Effector memory CD4-positive, alpha-beta T cell (primary cell): ENCODE measurements at regions not wholly inside any gene's neighbourhood (a gene's known extent, or its start where the extent isn't known, plus 50 kb on each side); places are given as distances from the start of the nearest gene placed in this dataset.

ENCODE experiments used
- DNase-seq, 3 donors: peaks; one replicate each; pipeline ENCODE4 v3.0.0-alpha.2; 2020
- H3K27ac ChIP-seq: 2 replicates; pipeline ENCODE4 v1.7.0; 2013; ENCODE audit warnings: mild to moderate bottlenecking, low read length, moderate library complexity; ENCODE audit not compliant: insufficient read depth, poor library complexity, severe bottlenecking
- H3K27me3 ChIP-seq: replicated peaks from 2 replicates; pipeline ENCODE4 v1.7.0; 2013; ENCODE audit warnings: mild to moderate bottlenecking, low read length; ENCODE audit not compliant: insufficient read depth, control insufficient read depth, poor library complexity, severe bottlenecking
- H3K36me3 ChIP-seq: 2 replicates; pipeline ENCODE4 v1.7.0; 2013; ENCODE audit warnings: mild to moderate bottlenecking, low read length, moderate library complexity; ENCODE audit not compliant: control insufficient read depth, insufficient read depth
- H3K4me1 ChIP-seq: 2 replicates; pipeline ENCODE4 v1.7.0; 2013; ENCODE audit warnings: low read length, mild to moderate bottlenecking; ENCODE audit not compliant: control insufficient read depth, insufficient read depth, poor library complexity, severe bottlenecking
- H3K4me3 ChIP-seq: 2 replicates; pipeline ENCODE4 v1.7.0; 2013; ENCODE audit warnings: low read length, low read depth, mild to moderate bottlenecking; ENCODE audit not compliant: insufficient read depth, poor library complexity, severe bottlenecking
- H3K9me3 ChIP-seq: 2 replicates; pipeline ENCODE4 v1.7.0; 2013; ENCODE audit warnings: mild to moderate bottlenecking, low read length, moderate library complexity; ENCODE audit not compliant: control insufficient read depth

- DNase-seq = no peak
- Histone ChIP-seq H3K36me3 (no peaks in the 10 kb centered on the region), H3K4me1 (no peaks in the 10 kb centered on the region), H3K4me3 (no peak overlapping the region), H3K27ac (no peak overlapping the region), H3K9me3 (no peaks in the 10 kb centered on the region), H3K27me3 (no peaks in the 10 kb centered on the region)
Measured at GRCh38 chr1:208604295-208604694, 360.1 kb upstream of the PLXNA2 start.

GRCh38 chr1:208606959-208607358, 362.8 kb upstream of the PLXNA2 start:
- Histone ChIP-seq H3K4me1 (no peaks in the 10 kb centered on the region), H3K36me3 (no peaks in the 10 kb centered on the region)

GRCh38 chr1:208607616-208608015, 363.4 kb upstream of the PLXNA2 start:
- no peaks in the 10 kb centered on the region for H3K36me3 ChIP-seq

More at GRCh38 chr1:208606959-208607358, 362.8 kb upstream of the PLXNA2 start:
- Histone ChIP-seq H3K9me3 (no peaks in the 10 kb centered on the region), H3K4me3 (no peak overlapping the region), H3K27ac (no peak overlapping the region), H3K27me3 (no peaks in the 10 kb centered on the region)
- DNase-seq = no peak

GRCh38 chr1:208614610-208615009, 370.4 kb upstream of the PLXNA2 start:
- Histone ChIP-seq H3K4me1 (no peaks in the 10 kb centered on the region), H3K4me3 (no peak overlapping the region), H3K36me3 (no peaks in the 10 kb centered on the region), H3K27me3 (no peaks in the 10 kb centered on the region), H3K9me3 (no peaks in the 10 kb centered on the region), H3K27ac (no peak overlapping the region)
- DNase-seq = no peak

More at GRCh38 chr1:208607616-208608015, 363.4 kb upstream of the PLXNA2 start:
- Histone ChIP-seq H3K27ac (no peak overlapping the region), H3K27me3 (no peaks in the 10 kb centered on the region), H3K9me3 (no peaks in the 10 kb centered on the region), H3K4me1 (no peaks in the 10 kb centered on the region), H3K4me3 (no peak overlapping the region)
- no peak for DNase-seq

- Histone ChIP-seq H3K9me3 (no peaks in the 10 kb centered on the region), H3K36me3 (no peaks in the 10 kb centered on the region), H3K4me1 (no peaks in the 10 kb centered on the region), H3K4me3 (no peak overlapping the region), H3K27me3 (no peaks in the 10 kb centered on the region), H3K27ac (no peak overlapping the region)
- DNase-seq = no peak
Measured at GRCh38 chr1:208615371-208615770, 371.2 kb upstream of the PLXNA2 start.

- no peak overlapping the region for H3K4me3 ChIP-seq
- no peaks in the 10 kb centered on the region for H3K9me3 ChIP-seq
- DNase-seq = no peak
- no peak overlapping the region for H3K27ac ChIP-seq
- no peaks in the 10 kb centered on the region for H3K36me3 ChIP-seq
- no peaks in the 10 kb centered on the region for H3K27me3 ChIP-seq
- no peaks in the 10 kb centered on the region for H3K4me1 ChIP-seq
Measured at GRCh38 chr1:208616776-208617175, 372.6 kb upstream of the PLXNA2 start.

- Histone ChIP-seq H3K4me3 (no peak overlapping the region), H3K4me1 (no peaks in the 10 kb centered on the region), H3K36me3 (no peaks in the 10 kb centered on the region), H3K27me3 (no peaks in the 10 kb centered on the region), H3K9me3 (no peaks in the 10 kb centered on the region), H3K27ac (no peak overlapping the region)
- no peak for DNase-seq
Measured at GRCh38 chr1:208628022-208628914, 384.1 kb upstream of the PLXNA2 start.

- H3K4me1 ChIP-seq = no peaks in the 10 kb centered on the region
- H3K27ac ChIP-seq = no peak overlapping the region
- no peak overlapping the region for H3K4me3 ChIP-seq
- no peaks in the 10 kb centered on the region for H3K9me3 ChIP-seq
- no peak for DNase-seq
- no peaks in the 10 kb centered on the region for H3K36me3 ChIP-seq
- no peaks in the 10 kb centered on the region for H3K27me3 ChIP-seq
Measured at GRCh38 chr1:208631092-208631491, 386.9 kb upstream of the PLXNA2 start.

- Histone ChIP-seq H3K4me1 (no peaks in the 10 kb centered on the region), H3K4me3 (no peak overlapping the region), H3K27me3 (no peaks in the 10 kb centered on the region), H3K27ac (no peak overlapping the region), H3K36me3 (no peaks in the 10 kb centered on the region), H3K9me3 (no peaks in the 10 kb centered on the region)
- no peak for DNase-seq
Measured at GRCh38 chr1:208631506-208631905, 387.3 kb upstream of the PLXNA2 start.

- Histone ChIP-seq H3K36me3 (no peaks in the 10 kb centered on the region), H3K27me3 (no peaks in the 10 kb centered on the region), H3K4me3 (no peak overlapping the region), H3K4me1 (no peaks in the 10 kb centered on the region), H3K27ac (no peak overlapping the region), H3K9me3 (no peaks in the 10 kb centered on the region)
- DNase-seq = no peak
Measured at GRCh38 chr1:208634346-208635140, 390.4 kb upstream of the PLXNA2 start.
